WTC11 (cell line): ENCODE measurements at regions not wholly inside any gene's neighbourhood (a gene's known extent, or its start where the extent isn't known, plus 50 kb on each side); places are given as distances from the start of the nearest gene placed in this dataset.

Experiments
- ATAC-seq: fragments of 200-7000 bp; cut with Tn5 transposase; 2 replicates; pipeline ENCODE4 v1.10.0; 2021; ENCODE audit warnings: mild to moderate bottlenecking, moderate library complexity
- CTCF ChIA-PET: fragments of 300-600 bp; sonication (Branson Sonifier 250); formaldehyde crosslinking; loops from one replicate; lab custom pipeline; 2021; ENCODE audit warnings: antibody characterized with exemption; lab: Charles Lee
- POLR2A ChIA-PET: fragments of 350-600 bp; sonication (Branson Sonifier 250); formaldehyde crosslinking; loops from one replicate; lab custom pipeline; 2021; ENCODE audit warnings: antibody characterized with exemption; lab: Charles Lee
- DNase-seq: peaks from one replicate; pipeline ENCODE4 v3.0.0; 2021; ENCODE audit warnings: low spot score
- H3K27ac Mint-ChIP-seq: 2 replicates; pipeline ENCODE4 v1.8.0; 2021; ENCODE audit warnings: mixed read lengths
- H3K27me3 Mint-ChIP-seq: 2 replicates; pipeline ENCODE4 v1.8.0; 2021; ENCODE audit warnings: low read depth, mild to moderate bottlenecking, moderate library complexity, mixed read lengths
- H3K36me3 Mint-ChIP-seq: 2 replicates; pipeline ENCODE4 v1.8.0; 2021; ENCODE audit warnings: mixed read lengths
- H3K4me1 Mint-ChIP-seq: 2 replicates; pipeline ENCODE4 v1.8.0; 2022; ENCODE audit warnings: mixed read lengths
- H3K4me3 Mint-ChIP-seq: 2 replicates; pipeline ENCODE4 v1.8.0; 2021; ENCODE audit warnings: mild to moderate bottlenecking, moderate library complexity, mixed read lengths
- H3K9me3 Mint-ChIP-seq: 2 replicates; pipeline ENCODE4 v1.8.0; 2021; ENCODE audit warnings: mixed read lengths
- ATF2 ChIP-seq: sonication (generic); formaldehyde crosslinking; IDR thresholded peaks from 2 replicates; pipeline ENCODE4 v1.8.1; 2022; ENCODE audit warnings: low read depth, missing genetic modification reagents, borderline replicate concordance
- EMX1 ChIP-seq: fragments of 250-450 bp; sonication (Bioruptor Pico); IDR thresholded peaks from 2 replicates; pipeline ENCODE4 v1.8.0; 2021; ENCODE audit warnings: mild to moderate bottlenecking
- ESRRA ChIP-seq: sonication (generic); formaldehyde crosslinking; IDR thresholded peaks from 2 replicates; pipeline ENCODE4 v1.8.1; 2022; ENCODE audit warnings: mild to moderate bottlenecking, missing genetic modification reagents, borderline replicate concordance
- FOXJ3 ChIP-seq: sonication (generic); formaldehyde crosslinking; IDR thresholded peaks from 2 replicates; pipeline ENCODE4 v1.9.0; 2021; ENCODE audit warnings: missing genetic modification reagents, mild to moderate bottlenecking, borderline replicate concordance
- GRHL2 ChIP-seq: fragments of 250-450 bp; sonication (Bioruptor Pico); IDR thresholded peaks from 2 replicates; pipeline ENCODE4 v1.8.0; 2022; ENCODE audit warnings: mild to moderate bottlenecking, moderate library complexity; ENCODE audit not compliant: insufficient replicate concordance, severe bottlenecking
- HMGA2 ChIP-seq: fragments of 250-450 bp; sonication (Bioruptor Pico); IDR thresholded peaks from 2 replicates; pipeline ENCODE4 v1.4.0; 2021; ENCODE audit warnings: mild to moderate bottlenecking, moderate library complexity
- JAZF1 ChIP-seq: fragments of 250-450 bp; sonication (Bioruptor Pico); IDR thresholded peaks from 2 replicates; pipeline ENCODE4 v1.9.0; 2021; ENCODE audit warnings: moderate library complexity, mild to moderate bottlenecking, inconsistent platforms
- NFYB ChIP-seq: sonication (generic); formaldehyde crosslinking; conservative IDR thresholded peaks from 2 replicates; pipeline ENCODE4 v1.8.0; 2022; ENCODE audit warnings: low read depth, missing genetic modification reagents
- NR1H2 ChIP-seq: sonication (generic); formaldehyde crosslinking; IDR thresholded peaks from 2 replicates; pipeline ENCODE4 v1.9.0; 2021; ENCODE audit warnings: mild to moderate bottlenecking, moderate library complexity, missing genetic modification reagents
- PRDM15 ChIP-seq: sonication (generic); formaldehyde crosslinking; IDR thresholded peaks from 2 replicates; pipeline ENCODE4 v1.8.0; 2022; ENCODE audit warnings: missing genetic modification reagents
- PREB ChIP-seq: sonication (generic); formaldehyde crosslinking; IDR thresholded peaks from 2 replicates; pipeline ENCODE4 v1.8.1; 2022; ENCODE audit warnings: mild to moderate bottlenecking, missing genetic modification reagents, moderate library complexity, borderline replicate concordance
- PRRX2 ChIP-seq: fragments of 250-450 bp; sonication (Bioruptor Pico); IDR thresholded peaks from 2 replicates; pipeline ENCODE4 v1.8.0; 2021; ENCODE audit warnings: mild to moderate bottlenecking
- SMAD3 ChIP-seq: sonication (generic); formaldehyde crosslinking; IDR thresholded peaks from 2 replicates; pipeline ENCODE4 v1.8.0; 2022; ENCODE audit warnings: missing genetic modification reagents, mild to moderate bottlenecking, borderline replicate concordance
- SOX15 ChIP-seq: fragments of 250-450 bp; sonication (Bioruptor Pico); IDR thresholded peaks from 2 replicates; pipeline ENCODE4 v1.9.0; 2021; ENCODE audit warnings: mild to moderate bottlenecking
- TCF7 ChIP-seq: sonication (generic); formaldehyde crosslinking; IDR thresholded peaks from 2 replicates; pipeline ENCODE4 v1.8.0; 2022; ENCODE audit warnings: mild to moderate bottlenecking, low read depth, missing genetic modification reagents, moderate library complexity
- TEAD4 ChIP-seq: sonication (generic); formaldehyde crosslinking; IDR thresholded peaks from 2 replicates; pipeline ENCODE4 v1.8.0; 2022; ENCODE audit warnings: mild to moderate bottlenecking, missing genetic modification reagents
- TP53 ChIP-seq: sonication (generic); formaldehyde crosslinking; IDR thresholded peaks from 2 replicates; pipeline ENCODE4 v1.8.1; 2023; ENCODE audit warnings: mild to moderate bottlenecking, missing genetic modification reagents
- ZBTB21 ChIP-seq: sonication (generic); formaldehyde crosslinking; IDR thresholded peaks from 2 replicates; pipeline ENCODE4 v1.8.1; 2023; ENCODE audit warnings: mild to moderate bottlenecking, missing genetic modification reagents, borderline replicate concordance
- ZNF121 ChIP-seq: sonication (generic); formaldehyde crosslinking; IDR thresholded peaks from 2 replicates; pipeline ENCODE4 v1.8.0; 2023; ENCODE audit warnings: missing genetic modification reagents
- ZNF317 ChIP-seq: sonication (generic); formaldehyde crosslinking; IDR thresholded peaks from 2 replicates; pipeline ENCODE4 v1.8.1; 2023; ENCODE audit warnings: low read depth, mild to moderate bottlenecking, moderate library complexity, missing genetic modification reagents, borderline replicate concordance
- ZNF396 ChIP-seq: fragments of 250-450 bp; sonication (Bioruptor Pico); IDR thresholded peaks from 2 replicates; pipeline ENCODE4 v1.8.0; 2021; ENCODE audit warnings: mild to moderate bottlenecking, moderate library complexity, borderline replicate concordance
- ZNF423 ChIP-seq: fragments of 250-450 bp; sonication (Bioruptor Pico); IDR thresholded peaks from 2 replicates; pipeline ENCODE4 v2.1.2; 2022; ENCODE audit warnings: mild to moderate bottlenecking, moderate library complexity
- TF ChIP-seq, protein P1 (sequence below): sonication (generic); formaldehyde crosslinking; IDR thresholded peaks from 2 replicates; pipeline ENCODE4 v1.8.1; 2022; ENCODE audit warnings: low read depth, mild to moderate bottlenecking, moderate library complexity, missing genetic modification reagents, borderline replicate concordance

DNA sequence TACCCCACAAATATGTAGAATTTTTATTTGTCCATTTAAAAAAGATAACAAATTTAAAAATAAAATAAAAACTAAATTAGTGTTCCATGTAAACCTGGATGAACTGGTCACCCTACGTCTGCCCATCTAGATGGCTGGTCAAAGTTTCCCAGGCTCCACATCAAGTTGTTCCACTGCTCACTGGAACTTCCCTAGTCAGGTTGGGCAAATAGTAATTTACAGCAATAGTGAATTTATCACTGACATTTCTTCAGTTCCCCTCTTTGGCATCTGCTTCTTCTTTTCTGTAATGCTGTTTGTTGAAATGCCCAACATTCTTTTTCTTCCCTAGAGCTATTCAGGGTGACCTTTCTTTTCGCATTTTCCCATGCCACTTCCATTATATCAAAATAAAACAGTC lies 272.7 kb upstream of the BTG1 start (continued):
- TF ChIP-seq, protein P1, sequence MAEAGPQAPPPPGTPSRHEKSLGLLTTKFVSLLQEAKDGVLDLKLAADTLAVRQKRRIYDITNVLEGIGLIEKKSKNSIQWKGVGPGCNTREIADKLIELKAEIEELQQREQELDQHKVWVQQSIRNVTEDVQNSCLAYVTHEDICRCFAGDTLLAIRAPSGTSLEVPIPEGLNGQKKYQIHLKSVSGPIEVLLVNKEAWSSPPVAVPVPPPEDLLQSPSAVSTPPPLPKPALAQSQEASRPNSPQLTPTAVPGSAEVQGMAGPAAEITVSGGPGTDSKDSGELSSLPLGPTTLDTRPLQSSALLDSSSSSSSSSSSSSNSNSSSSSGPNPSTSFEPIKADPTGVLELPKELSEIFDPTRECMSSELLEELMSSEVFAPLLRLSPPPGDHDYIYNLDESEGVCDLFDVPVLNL (CRISPR knock-in tag): no peak
- no peak for TF ChIP-seq GRHL2
- no peak for TF ChIP-seq PRRX2 (CRISPR knock-in tag)
- no peak for TF ChIP-seq JAZF1
- TF ChIP-seq TCF7 (CRISPR knock-in tag): no peak
- no peak for TF ChIP-seq PREB (CRISPR knock-in tag)

DNA sequence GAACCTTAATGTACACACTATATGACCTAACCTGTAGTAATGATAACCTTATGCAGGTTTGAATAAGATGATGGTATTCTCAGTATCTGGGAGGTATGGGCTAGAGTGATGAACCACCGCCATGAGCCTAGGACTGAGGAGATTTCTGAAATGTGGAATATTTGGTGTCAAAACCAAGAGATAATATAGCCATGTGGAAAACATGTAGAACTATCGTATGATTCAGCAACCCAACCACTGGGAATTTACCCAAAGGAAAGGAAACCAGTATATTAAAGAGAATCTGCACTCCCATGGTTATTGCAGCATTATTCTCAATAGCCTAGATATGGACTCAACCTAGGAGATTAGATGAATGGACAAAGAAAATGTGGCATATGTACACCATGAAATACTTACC lies 271.7 kb upstream of the BTG1 start:
- Mint-ChIP-seq H3K9me3 (peaks cover 12% of the 10 kb centered on the region), H3K4me1 (peaks cover 19% of the 10 kb centered on the region), H3K4me3 (no peak overlapping the region), H3K36me3 (no peaks in the 10 kb centered on the region), H3K27me3 (no peaks in the 10 kb centered on the region), H3K27ac (no peak overlapping the region)
- CTCF ChIA-PET: no interaction called here
- no peak for TF ChIP-seq TP53 (CRISPR knock-in tag)
- no peak for TF ChIP-seq ZNF121
- TF ChIP-seq PRDM15 (CRISPR knock-in tag): no peak
- no peak for TF ChIP-seq TEAD4 (CRISPR knock-in tag)
- no peak for TF ChIP-seq ATF2 (CRISPR knock-in tag)
- no peak for TF ChIP-seq NR1H2 (CRISPR knock-in tag)
- TF ChIP-seq NFYB (CRISPR knock-in tag): no peak
- no peak for TF ChIP-seq EMX1
- no peak for TF ChIP-seq ZNF423 (CRISPR knock-in tag)
- TF ChIP-seq FOXJ3: no peak
- no peak for TF ChIP-seq ZNF396
- TF ChIP-seq SOX15: no peak
- TF ChIP-seq HMGA2 (CRISPR knock-in tag): no peak
- no peak for TF ChIP-seq ZBTB21
- TF ChIP-seq ESRRA (CRISPR knock-in tag): no peak
- TF ChIP-seq ZNF317 (CRISPR knock-in tag): no peak
- TF ChIP-seq SMAD3 (CRISPR knock-in tag): no peak
- DNase-seq (no peak), ATAC-seq (no peak)
- POLR2A ChIA-PET: no interaction called here
